Dermis microvascular lymphatic vessel endothelial cell (primary cell): ENCODE measurements at regions not wholly inside any gene's neighbourhood (a gene's known extent, or its start where the extent isn't known, plus 50 kb on each side); places are given as distances from the start of the nearest gene placed in this dataset.
A peak's percentile ranks its signal among the peaks of the same experiment; 100 is the strongest.
"Not testable (repeated sequence)": the region's sequence is repeated elsewhere in the genome, so short reads cannot be mapped to it uniquely, and the experiment has no call there.

Experiments used
- DNase-seq, 2 donors: peaks; one replicate each; pipeline versions ENCODE4 v3.0.0 to v3.0.0-alpha.2; 2010; ENCODE audit warnings: low read depth in 2 of 2

DNA sequence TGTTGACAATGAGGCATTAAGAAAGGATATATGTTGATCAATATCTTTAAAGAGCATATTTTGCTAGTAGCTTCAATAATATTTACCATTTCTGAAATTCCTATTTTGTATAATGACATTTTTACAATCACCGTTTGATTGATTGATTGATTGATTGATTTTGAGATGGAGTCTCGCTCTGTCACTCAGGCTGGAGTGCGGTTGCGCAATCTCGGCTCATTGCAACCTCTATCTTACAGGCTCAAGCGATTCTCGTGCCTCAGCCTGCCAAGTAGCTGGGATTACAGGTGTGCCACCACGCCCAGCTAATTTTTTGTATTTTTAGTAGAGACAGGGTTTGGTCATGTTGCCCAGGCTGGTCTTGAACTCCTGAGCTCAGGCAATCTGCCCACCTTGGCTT lies 150.9 kb upstream of the TEX13D start:
- DNase-seq: not testable (repeated sequence)

GRCh38 chrX:124190440-124190839 lies 142.0 kb upstream of the TEX13D start:
- no peak for DNase-seq

DNA sequence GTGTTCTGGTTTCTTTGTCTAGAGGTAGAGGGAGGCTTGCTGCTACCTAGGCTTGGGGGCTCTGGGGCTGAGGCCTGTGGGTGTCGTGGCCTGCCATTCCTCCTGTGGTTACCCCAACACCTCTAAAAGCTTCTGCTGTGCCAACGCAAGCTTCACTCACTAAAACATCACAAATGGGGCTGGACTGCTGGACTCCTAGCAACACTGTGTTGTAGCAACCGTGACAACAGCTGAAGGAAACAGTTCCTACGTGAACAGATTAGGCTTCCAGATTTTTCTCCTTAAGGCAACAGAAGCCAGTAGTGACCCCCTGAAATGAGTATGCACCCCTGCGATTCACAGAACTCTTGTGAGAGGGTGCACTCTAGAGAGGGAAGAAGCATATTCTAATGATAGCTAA lies 138.3 kb upstream of the TEX13D start:
- DNase-seq: peak in 1 of 2 donors; percentile 0

GRCh38 chrX:124194901-124195300 lies 137.6 kb upstream of the TEX13D start:
- no peak for DNase-seq

DNA sequence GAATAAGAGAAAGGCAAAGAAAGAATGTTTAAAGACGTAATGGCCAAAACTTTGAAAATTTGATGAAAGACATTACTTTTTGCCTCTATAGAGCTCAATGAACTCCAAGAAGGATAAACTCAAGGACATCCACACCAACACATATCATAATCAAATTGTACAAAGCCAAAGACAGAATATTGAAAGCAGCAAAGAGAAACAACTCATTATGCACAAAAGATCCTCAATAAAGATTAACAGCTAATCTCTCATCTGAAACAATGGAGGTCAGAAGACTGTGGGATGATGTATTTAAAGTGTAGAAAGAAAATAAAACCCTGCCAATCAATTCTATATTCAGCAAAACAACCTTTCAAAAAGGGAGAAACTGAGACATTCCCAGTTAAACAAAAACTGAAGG lies 129.1 kb upstream of the TEX13D start:
- DNase-seq: no peak

DNA sequence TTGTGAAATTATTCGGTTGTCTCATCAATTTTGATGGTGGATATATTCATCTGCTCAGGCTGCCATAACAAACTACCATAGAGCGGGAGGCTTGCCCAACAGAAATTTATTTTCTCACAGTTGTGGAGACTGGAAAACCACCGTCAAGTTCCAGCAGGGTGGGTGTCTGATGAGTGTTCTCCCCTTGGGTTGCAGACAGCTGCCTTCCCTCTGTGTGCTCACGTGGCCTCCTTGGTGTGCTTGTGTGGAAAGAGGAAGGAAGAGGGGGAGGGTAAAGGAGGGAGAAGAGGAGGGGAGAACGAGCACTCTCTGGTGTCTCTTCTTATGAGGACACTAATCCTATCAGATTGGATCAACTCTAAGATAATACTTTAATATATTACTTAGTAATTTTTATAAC lies 123.8 kb upstream of the TEX13D start:
- DNase-seq: no peak

DNA sequence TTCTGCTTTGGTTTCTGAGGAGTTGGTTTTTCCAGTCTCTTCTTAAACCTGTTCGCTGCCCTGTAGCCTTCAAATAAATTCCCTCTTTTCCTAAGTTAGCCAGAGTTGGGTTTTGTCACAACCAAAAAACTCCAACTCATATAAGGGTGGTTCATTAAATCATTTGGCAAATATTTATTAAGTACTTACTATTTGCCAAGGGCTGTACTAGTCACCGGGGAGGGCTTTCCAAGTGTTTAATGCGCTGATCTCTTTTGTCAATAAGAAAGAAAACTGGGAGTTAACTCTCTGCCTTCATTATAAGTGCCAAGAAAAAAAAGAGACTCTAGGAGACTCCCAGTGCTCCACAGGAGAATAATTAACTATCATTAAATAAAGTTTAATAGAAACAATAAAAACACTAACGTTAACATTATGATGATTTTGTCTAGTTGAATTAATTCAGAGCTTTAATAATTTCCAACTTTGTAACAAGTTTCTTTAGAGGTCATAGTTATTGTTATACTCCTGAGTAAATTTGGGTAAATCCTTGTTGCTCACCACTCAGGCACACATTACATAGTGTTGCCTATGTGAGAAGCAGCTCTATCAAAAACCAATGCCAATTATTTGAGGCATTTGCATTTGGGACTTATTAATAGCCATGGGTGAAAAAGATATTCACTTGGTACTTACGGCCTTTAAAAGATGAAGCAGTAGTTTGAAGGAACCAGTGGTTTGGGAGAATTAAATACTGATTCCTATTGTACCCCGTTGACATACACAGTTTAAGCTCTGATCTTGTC lies 122.5 kb upstream of the TEX13D start:
- no peak for DNase-seq

- DNase-seq: peak in 1 of 2 donors; percentile 8
Measured at GRCh38 chrX:124211312-124211942, 121.0 kb upstream of the TEX13D start.

GRCh38 chrX:124212622-124213021 lies 119.8 kb upstream of the TEX13D start:
- DNase-seq: no peak

- DNase-seq: no peak
Measured at GRCh38 chrX:124215786-124216185, 116.7 kb upstream of the TEX13D start.

DNA sequence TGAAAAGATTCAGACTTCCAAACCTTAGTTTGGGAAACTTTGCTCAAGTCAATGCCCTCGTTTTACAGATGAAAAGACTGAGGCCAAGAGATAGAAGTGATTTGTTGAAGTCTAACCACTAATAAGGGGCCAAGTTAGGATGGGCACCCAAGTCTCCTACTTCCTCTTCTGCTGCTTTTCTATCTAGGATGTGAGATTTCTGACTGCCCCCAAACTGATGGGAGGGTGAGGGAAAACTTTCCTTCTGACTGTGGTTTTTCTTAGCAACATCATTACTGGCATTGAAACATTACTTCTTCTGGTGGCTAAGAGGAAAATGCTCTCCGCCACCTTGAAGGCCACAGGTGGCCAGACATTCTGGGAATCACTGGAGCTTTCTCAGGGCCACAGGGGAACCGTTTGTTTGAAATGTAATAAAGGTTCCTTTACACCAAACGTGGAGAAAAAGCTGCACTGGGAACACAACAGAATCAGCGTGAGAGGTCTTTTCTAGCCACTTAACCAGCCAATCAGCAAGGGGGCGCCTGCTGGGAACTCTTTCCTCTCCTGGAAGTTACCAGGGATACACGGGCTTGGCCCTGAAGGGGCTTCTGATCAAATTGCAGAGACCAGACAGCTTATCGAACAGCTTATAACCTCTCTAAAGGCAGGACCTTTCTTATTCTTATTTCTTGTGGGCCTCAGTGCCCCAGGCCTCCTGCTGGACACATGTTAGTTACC lies 115.9 kb upstream of the TEX13D start:
- DNase-seq: no peak

- DNase-seq: peak in 1 of 2 donors; percentile 24
Measured at GRCh38 chrX:124217304-124218251, 114.9 kb upstream of the TEX13D start.

- peak in 1 of 2 donors; percentile 0 for DNase-seq
Measured at GRCh38 chrX:124223524-124223923, 108.9 kb upstream of the TEX13D start.

DNA sequence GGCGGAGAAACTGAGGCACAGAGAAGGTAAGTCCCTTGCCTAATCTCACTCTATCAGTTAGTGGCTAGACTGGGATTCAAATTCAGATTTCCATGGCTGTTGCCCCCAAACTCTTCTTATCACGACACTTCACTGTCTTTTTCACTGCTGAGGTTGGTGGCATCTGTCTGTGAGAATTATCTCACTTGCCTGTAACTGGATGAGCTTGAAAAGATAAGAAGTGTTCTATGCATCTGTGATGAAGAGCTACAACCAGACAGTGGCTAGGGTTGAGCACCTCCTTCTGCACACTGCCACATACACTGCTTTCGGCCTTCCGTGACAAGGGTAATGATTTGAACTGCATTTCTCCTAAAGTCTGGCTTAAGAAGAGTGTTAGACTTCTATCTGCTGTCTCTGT lies 107.9 kb upstream of the TEX13D start:
- no peak for DNase-seq

DNA sequence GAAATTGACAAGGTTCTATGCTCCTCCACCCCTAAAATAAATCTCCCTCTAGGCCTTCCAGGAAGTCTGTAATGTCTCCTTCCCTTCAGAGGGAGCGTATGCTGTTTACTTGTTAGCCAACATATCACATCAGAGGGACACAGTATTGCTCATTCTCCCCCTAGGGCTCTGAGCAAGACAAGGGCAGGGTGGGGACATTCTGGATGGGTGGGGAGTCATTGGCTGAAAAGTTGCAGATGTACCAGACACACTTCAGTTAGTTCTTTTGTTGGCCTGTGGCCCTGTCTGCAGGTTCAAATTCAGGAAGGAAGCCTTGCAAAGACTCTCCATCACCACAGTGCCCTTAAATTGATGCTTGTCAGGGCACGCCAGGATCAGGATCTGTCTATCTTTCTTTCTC lies 106.3 kb upstream of the TEX13D start:
- DNase-seq: no peak

- DNase-seq: no peak
Measured at GRCh38 chrX:124228849-124229248, 103.6 kb upstream of the TEX13D start.

DNA sequence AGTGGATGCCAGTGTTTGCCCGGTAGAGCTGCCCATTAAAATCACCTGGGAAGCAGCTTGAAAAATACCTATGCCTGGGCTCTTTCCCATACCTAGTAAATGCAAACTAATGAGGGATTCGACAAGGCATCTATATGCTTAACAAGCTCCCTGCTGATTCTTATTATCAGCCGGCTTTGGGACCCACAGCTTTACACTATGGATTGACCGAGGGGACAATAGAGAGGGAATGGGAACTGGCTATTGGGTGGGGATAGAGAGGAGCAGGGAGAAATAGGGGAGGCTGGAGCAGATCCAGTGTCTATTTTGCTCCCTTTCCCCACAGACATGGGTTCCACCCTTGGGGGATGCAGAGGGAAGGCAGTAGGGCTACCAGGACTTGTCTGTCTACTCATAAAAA lies 103.1 kb upstream of the TEX13D start:
- DNase-seq: no peak

- DNase-seq: no peak
Measured at GRCh38 chrX:124230655-124231450, 101.6 kb upstream of the TEX13D start.

DNA sequence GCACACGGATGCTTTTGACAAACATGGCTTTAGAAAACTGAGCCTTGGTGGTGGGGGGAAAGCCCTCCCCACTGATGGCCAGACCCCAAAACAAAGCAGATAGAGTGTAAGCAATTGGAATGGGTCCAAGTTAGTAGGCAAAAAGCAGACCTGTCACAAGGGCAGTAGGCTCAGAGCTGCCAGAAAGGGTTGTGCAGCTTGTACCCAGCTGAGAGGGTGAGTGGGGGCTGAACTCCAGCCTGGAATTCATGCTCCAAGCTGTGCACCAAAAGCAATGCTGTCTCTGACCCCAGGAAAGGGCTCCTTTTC lies 101.1 kb upstream of the TEX13D start:
- no peak for DNase-seq

DNA sequence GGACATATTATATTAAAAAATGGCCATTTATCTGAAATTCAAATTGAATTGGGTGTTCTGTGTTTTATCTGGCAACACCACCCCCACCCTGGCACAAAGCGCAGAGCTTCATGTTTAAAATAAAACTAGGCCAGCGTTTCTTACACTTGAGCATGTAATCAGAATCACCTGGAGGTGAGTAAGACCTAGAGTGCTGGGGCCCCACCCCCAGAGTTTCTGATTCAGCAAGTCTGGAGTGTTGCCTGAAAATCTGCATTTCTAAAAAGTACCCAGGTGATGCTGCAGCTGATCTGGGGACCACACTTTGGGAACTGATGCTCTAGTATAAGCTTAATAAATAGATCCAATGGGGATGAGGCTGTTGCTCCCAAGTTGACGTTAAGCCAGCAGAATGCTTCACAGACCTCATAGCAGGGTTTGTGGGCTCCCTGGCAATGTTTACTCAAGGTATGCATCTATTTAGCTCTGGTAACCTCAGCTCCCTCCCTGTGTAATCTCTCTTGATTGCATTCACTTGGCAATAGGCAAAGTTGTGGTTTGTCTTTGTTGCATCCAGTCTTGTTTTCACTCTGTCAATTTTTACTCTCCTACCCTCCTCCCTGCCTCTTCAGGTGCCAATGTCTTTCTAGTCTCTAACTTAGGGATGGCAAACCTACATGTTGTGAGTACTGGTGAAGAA lies 99.8 kb upstream of the TEX13D start:
- DNase-seq: no peak
